Naive thymus-derived CD4-positive, alpha-beta T cell (primary cell): ENCODE measurements at regions not wholly inside any gene's neighbourhood (a gene's known extent, or its start where the extent isn't known, plus 50 kb on each side); places are given as distances from the start of the nearest gene placed in this dataset.
"Not testable (repeated sequence)": the region's sequence is repeated elsewhere in the genome, so short reads cannot be mapped to it uniquely, and the experiment has no call there.

Experiments used
- ATAC-seq: fragments of 150-1000 bp; cut with Tn5 transposase; 2 replicates; pipeline ENCODE4 v1.10.0; 2021; ENCODE audit warnings: mild to moderate bottlenecking, moderate library complexity
- CTCF ChIA-PET: fragments of 350-600 bp; sonication (Branson Sonifier 250); formaldehyde crosslinking; loops from one replicate; lab custom pipeline; 2021; ENCODE audit warnings: antibody characterized with exemption; lab: Charles Lee
- POLR2A ChIA-PET: fragments of 350-600 bp; sonication (Branson Sonifier 250); formaldehyde crosslinking; loops from one replicate; lab custom pipeline; 2021; ENCODE audit warnings: antibody characterized with exemption, inconsistent platforms; lab: Charles Lee
- DNase-seq, 9 donors: peaks; one replicate each; pipeline versions ENCODE4 v3.0.0 to v3.0.0-alpha.2; 2020 to 2022; ENCODE audit warnings: mixed read lengths in 1 of 9
- H3K27ac ChIP-seq: one replicate; pipeline ENCODE4 v1.7.0; 2013; ENCODE audit warnings: mild to moderate bottlenecking, low read depth, low read length, moderate library complexity
- H3K27me3 ChIP-seq, 2 donors: one replicate each; pipeline ENCODE4 v1.7.0; 2013; ENCODE audit warnings: low read length in 2 of 2, mild to moderate bottlenecking in 2 of 2, moderate library complexity in 2 of 2; ENCODE audit not compliant: control insufficient read depth in 2 of 2, insufficient read depth in 2 of 2
- H3K36me3 ChIP-seq, 3 experiments: 1 replicate in 2 of 3; 2 replicates in 1 of 3; pipeline ENCODE4 v1.7.0; 2013; ENCODE audit warnings: low read length in 3 of 3, mild to moderate bottlenecking in 3 of 3, moderate library complexity in 1 of 3; ENCODE audit not compliant: insufficient read depth in 3 of 3, control insufficient read depth in 2 of 3
- H3K4me1 ChIP-seq, 2 donors: one replicate each; pipeline ENCODE4 v1.7.0; 2013; ENCODE audit warnings: low read length in 2 of 2, mild to moderate bottlenecking in 2 of 2, moderate library complexity in 1 of 2; ENCODE audit not compliant: control insufficient read depth in 2 of 2, insufficient read depth in 2 of 2
- H3K4me3 ChIP-seq: 2 replicates; pipeline ENCODE4 v1.7.0; 2013; ENCODE audit warnings: mild to moderate bottlenecking, low read length
- H3K9me3 ChIP-seq, 3 experiments: 1 replicate in 2 of 3; 2 replicates in 1 of 3; pipeline ENCODE4 v1.7.0; 2013; ENCODE audit warnings: low read length in 3 of 3; ENCODE audit not compliant: control insufficient read depth in 2 of 3
- H3K27ac Mint-ChIP-seq, 9 donors: one replicate each; pipeline ENCODE4 v1.8.0; 2020 to 2022; ENCODE audit warnings: mixed read lengths in 9 of 9, mild to moderate bottlenecking in 8 of 9, moderate library complexity in 5 of 9, inconsistent platforms in 2 of 9
- H3K27me3 Mint-ChIP-seq, 5 donors: one replicate each; pipeline ENCODE4 v1.8.0; 2021 to 2022; ENCODE audit warnings: mixed read lengths in 5 of 5, mild to moderate bottlenecking in 1 of 5
- H3K36me3 Mint-ChIP-seq, 5 donors: one replicate each; pipeline ENCODE4 v1.8.0; 2020 to 2022; ENCODE audit warnings: mixed read lengths in 5 of 5, mild to moderate bottlenecking in 3 of 5, inconsistent platforms in 1 of 5
- H3K4me1 Mint-ChIP-seq, 7 donors: one replicate each; pipeline ENCODE4 v1.8.0; 2020 to 2022; ENCODE audit warnings: mixed read lengths in 7 of 7, mild to moderate bottlenecking in 3 of 7, inconsistent platforms in 1 of 7
- H3K4me3 Mint-ChIP-seq, 10 donors: one replicate each; pipeline ENCODE4 v1.8.0; 2020 to 2022; ENCODE audit warnings: mild to moderate bottlenecking in 10 of 10, mixed read lengths in 10 of 10, moderate library complexity in 6 of 10, inconsistent platforms in 2 of 10
- H3K9me3 Mint-ChIP-seq, 11 donors: one replicate each; pipeline ENCODE4 v1.8.0; 2020 to 2022; ENCODE audit warnings: mixed read lengths in 11 of 11, mild to moderate bottlenecking in 4 of 11, inconsistent platforms in 1 of 11, moderate library complexity in 1 of 11
- intact Hi-C, 2 donors: fragments of 100-400 bp; cut with micrococcal nuclease; formaldehyde crosslinking; loops; one replicate each; pipeline ENCODE4 v1.15.1; 2023

- intact Hi-C loops: no loop called here
- Mint-ChIP-seq H3K9me3 (peaks cover 2 to 46% (median 19%) of the 10 kb centered on the region in 11 donors), H3K36me3 (peaks cover 0 to 17% (median 0%) of the 10 kb centered on the region in 5 donors), H3K27me3 (peaks cover 0 to 22% (median 17%) of the 10 kb centered on the region in 5 donors), H3K4me3 (no peak overlapping the region), H3K27ac (no peak overlapping the region), H3K4me1 (no peaks in the 10 kb centered on the region)
- H3K27ac ChIP-seq: no peak overlapping the region
- H3K4me3 ChIP-seq: no peak overlapping the region
- POLR2A ChIA-PET: no interaction called here
- ATAC-seq (no peak), DNase-seq (no peak)
- H3K9me3 ChIP-seq: peaks cover 0 to 3% (median 0%) of the 10 kb centered on the region in 3 experiments
- H3K27me3 ChIP-seq: no peaks in the 10 kb centered on the region
- no peaks in the 10 kb centered on the region for H3K4me1 ChIP-seq
- no peaks in the 10 kb centered on the region for H3K36me3 ChIP-seq
- CTCF ChIA-PET: no interaction called here
Measured at GRCh38 chr9:75810063-75810462, 80.4 kb upstream of the PCSK5 start.

DNA sequence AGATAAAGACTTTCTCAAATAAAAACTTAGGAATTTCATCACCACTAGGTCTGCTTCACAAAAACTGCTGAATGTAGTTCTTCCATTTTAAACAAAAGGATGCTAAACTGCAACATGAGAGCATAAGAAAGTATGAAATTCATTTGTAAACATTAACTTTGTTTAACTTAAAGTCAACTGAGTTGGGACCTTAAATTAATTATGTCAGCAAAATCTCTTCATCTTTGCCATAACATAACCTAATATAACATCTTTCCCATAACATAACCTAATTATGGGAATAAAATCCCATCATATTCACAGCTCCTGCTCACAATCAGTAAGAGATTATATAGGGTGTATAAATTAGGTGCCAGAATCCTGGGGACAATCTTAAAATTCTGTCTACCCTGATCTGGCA is 78.8 kb upstream of the PCSK5 start:
- POLR2A ChIA-PET: no interaction called here
- Histone ChIP-seq H3K4me3 (no peak overlapping the region), H3K27ac (no peak overlapping the region), H3K27me3 (no peaks in the 10 kb centered on the region), H3K36me3 (no peaks in the 10 kb centered on the region), H3K9me3 (peaks cover 0 to 3% (median 0%) of the 10 kb centered on the region in 3 experiments), H3K4me1 (no peaks in the 10 kb centered on the region)
- H3K9me3 Mint-ChIP-seq: peaks cover 2 to 48% (median 23%) of the 10 kb centered on the region in 11 donors
- peaks cover 0 to 17% (median 0%) of the 10 kb centered on the region in 5 donors for H3K36me3 Mint-ChIP-seq
- no peaks in the 10 kb centered on the region for H3K4me1 Mint-ChIP-seq
- H3K4me3 Mint-ChIP-seq: no peak overlapping the region
- ATAC-seq (no peak), DNase-seq (no peak)
- no peak overlapping the region for H3K27ac Mint-ChIP-seq
- intact Hi-C loops: no loop called here
- CTCF ChIA-PET: no interaction called here
- peaks cover 0 to 21% (median 10%) of the 10 kb centered on the region in 5 donors for H3K27me3 Mint-ChIP-seq

- CTCF ChIA-PET: no interaction called here
- Mint-ChIP-seq H3K36me3 (peaks cover 0 to 17% (median 0%) of the 10 kb centered on the region in 5 donors), H3K4me3 (no peak overlapping the region)
Measured at GRCh38 chr9:75812141-75812540, 78.3 kb upstream of the PCSK5 start.

DNA sequence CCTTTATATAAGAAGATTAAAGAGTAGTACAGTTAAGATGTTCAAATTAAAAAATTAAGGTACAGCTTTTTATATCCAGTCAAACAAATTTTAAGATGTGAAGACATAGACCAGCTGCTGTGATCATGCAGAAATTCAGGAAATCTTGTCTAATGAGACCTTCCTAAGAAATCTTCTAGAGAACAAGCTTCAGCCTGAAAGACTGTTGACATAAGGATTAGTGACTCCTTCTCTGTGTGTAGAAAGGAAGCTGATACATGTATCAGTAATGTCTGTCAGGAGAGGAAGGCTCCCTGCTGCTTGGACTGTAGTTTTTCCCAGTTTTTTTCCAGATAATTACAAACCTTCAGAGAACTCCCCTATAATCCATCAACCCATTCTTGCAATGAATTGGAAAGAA is 75.8 kb upstream of the PCSK5 start:
- Histone ChIP-seq H3K36me3 (no peaks in the 10 kb centered on the region), H3K27ac (no peak overlapping the region), H3K27me3 (no peaks in the 10 kb centered on the region), H3K9me3 (peaks cover 0 to 3% (median 0%) of the 10 kb centered on the region in 3 experiments), H3K4me3 (no peak overlapping the region), H3K4me1 (no peaks in the 10 kb centered on the region)
- ChIA-PET CTCF (interaction anchor here (0.6 kb wide), 1 partner anchor 612 kb away, joined by 4 read pairs; no protein-coding TSS in a partner anchor), POLR2A (no interaction called here)
- DNase-seq: no peak
- no peak for ATAC-seq
- peaks cover 0 to 25% (median 10%) of the 10 kb centered on the region in 5 donors for H3K27me3 Mint-ChIP-seq
- no peak overlapping the region for H3K4me3 Mint-ChIP-seq
- no peak overlapping the region for H3K27ac Mint-ChIP-seq
- H3K36me3 Mint-ChIP-seq: peaks cover 0 to 17% (median 0%) of the 10 kb centered on the region in 5 donors
- H3K9me3 Mint-ChIP-seq: peaks cover 5 to 60% (median 28%) of the 10 kb centered on the region in 11 donors
- no peaks in the 10 kb centered on the region for H3K4me1 Mint-ChIP-seq
- intact Hi-C loops: no loop called here

More at GRCh38 chr9:75812141-75812540, 78.3 kb upstream of the PCSK5 start:
- H3K9me3 ChIP-seq: peaks cover 0 to 3% (median 0%) of the 10 kb centered on the region in 3 experiments
- no peaks in the 10 kb centered on the region for H3K27me3 ChIP-seq
- ATAC-seq (no peak), DNase-seq (no peak)
- Mint-ChIP-seq H3K27me3 (peaks cover 0 to 16% (median 10%) of the 10 kb centered on the region in 5 donors), H3K4me1 (no peaks in the 10 kb centered on the region), H3K27ac (no peak overlapping the region), H3K9me3 (peaks cover 2 to 53% (median 28%) of the 10 kb centered on the region in 11 donors)
- H3K36me3 ChIP-seq: no peaks in the 10 kb centered on the region
- POLR2A ChIA-PET: no interaction called here
- H3K27ac ChIP-seq: no peak overlapping the region
- H3K4me1 ChIP-seq: no peaks in the 10 kb centered on the region
- intact Hi-C loops: no loop called here
- H3K4me3 ChIP-seq: no peak overlapping the region

DNA sequence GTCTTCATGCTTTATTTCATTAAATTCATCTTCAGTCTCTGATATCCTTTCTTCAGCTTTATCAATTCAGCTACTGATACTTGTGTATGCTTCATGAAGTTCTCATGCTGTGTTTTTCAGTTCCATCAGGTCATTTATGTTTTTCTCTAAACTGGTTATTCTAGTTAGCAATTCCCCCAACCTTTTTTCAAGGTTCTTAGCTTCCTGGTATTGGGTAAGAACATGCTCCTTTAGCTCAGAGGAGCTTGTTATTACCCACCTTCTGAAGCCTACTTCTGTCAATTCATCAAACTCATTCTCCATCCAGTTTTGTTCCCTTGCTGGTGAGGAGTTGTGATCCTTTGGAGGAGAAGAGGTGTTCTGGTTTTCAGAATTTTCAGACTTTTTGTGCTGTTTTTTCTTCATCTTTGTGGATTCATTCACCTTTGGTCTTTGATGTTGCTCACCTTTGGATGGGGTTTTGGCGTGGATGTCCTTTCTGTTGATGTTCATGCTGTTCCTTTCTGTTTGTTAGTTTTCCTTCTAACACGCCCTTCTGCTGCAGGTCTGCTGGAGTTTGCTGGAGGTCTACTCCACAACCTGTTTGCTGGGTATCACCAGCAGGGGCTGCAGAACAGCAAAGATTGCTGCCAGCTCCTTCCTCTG is 69.9 kb upstream of the PCSK5 start:
- intact Hi-C loops, H3K27me3 ChIP-seq, H3K27ac ChIP-seq, POLR2A ChIA-PET, H3K4me1 Mint-ChIP-seq, CTCF ChIA-PET, H3K4me3 ChIP-seq, H3K9me3 ChIP-seq, H3K27ac Mint-ChIP-seq, H3K36me3 ChIP-seq, H3K36me3 Mint-ChIP-seq, H3K4me3 Mint-ChIP-seq, H3K4me1 ChIP-seq, ATAC-seq, DNase-seq: not testable (repeated sequence)
- peaks cover 3 to 37% (median 29%) of the 10 kb centered on the region in 5 donors for H3K27me3 Mint-ChIP-seq
- peaks cover 0 to 29% (median 6%) of the 10 kb centered on the region in 11 donors for H3K9me3 Mint-ChIP-seq

- ATAC-seq (no peak), DNase-seq (no peak)
- H3K27me3 ChIP-seq: no peaks in the 10 kb centered on the region
- ChIA-PET POLR2A (interaction anchor here (0.5 kb wide), 1 partner anchor 1282 kb away, joined by 3 read pairs; no protein-coding TSS in a partner anchor), CTCF (no interaction called here)
- H3K4me1 Mint-ChIP-seq: no peaks in the 10 kb centered on the region
- H3K36me3 Mint-ChIP-seq: peaks cover 0 to 4% (median 0%) of the 10 kb centered on the region in 5 donors
- H3K4me3 Mint-ChIP-seq: no peak overlapping the region
- H3K36me3 ChIP-seq: no peaks in the 10 kb centered on the region
- H3K9me3 ChIP-seq: no peaks in the 10 kb centered on the region
- H3K27me3 Mint-ChIP-seq: peaks cover 3 to 41% (median 36%) of the 10 kb centered on the region in 5 donors
- intact Hi-C loops: no loop called here
- no peak overlapping the region for H3K27ac ChIP-seq
- no peak overlapping the region for H3K27ac Mint-ChIP-seq
- H3K4me3 ChIP-seq: no peak overlapping the region
- H3K4me1 ChIP-seq: no peaks in the 10 kb centered on the region
- H3K9me3 Mint-ChIP-seq: peaks cover 0 to 21% (median 2%) of the 10 kb centered on the region in 11 donors
Measured at GRCh38 chr9:75823151-75823550, 67.3 kb upstream of the PCSK5 start.
